H1 (cell line): ENCODE measurements at regions not wholly inside any gene's neighbourhood (a gene's known extent, or its start where the extent isn't known, plus 50 kb on each side); places are given as distances from the start of the nearest gene placed in this dataset.

Experiments
- BRCA1 ChIP-seq: IDR thresholded peaks from 2 replicates; pipeline ENCODE4 v1.6.1; 2012; ENCODE audit warnings: low read depth, low read length, improper control_type of control experiment
- POLR2AphosphoS5 ChIP-seq: IDR thresholded peaks from 2 replicates; pipeline ENCODE4 v1.6.1; 2011; ENCODE audit warnings: low read depth, low read length
- YY1 ChIP-seq: IDR thresholded peaks from 2 replicates; pipeline ENCODE4 v1.6.1; 2011; ENCODE audit warnings: low read depth, mild to moderate bottlenecking, low read length

DNA sequence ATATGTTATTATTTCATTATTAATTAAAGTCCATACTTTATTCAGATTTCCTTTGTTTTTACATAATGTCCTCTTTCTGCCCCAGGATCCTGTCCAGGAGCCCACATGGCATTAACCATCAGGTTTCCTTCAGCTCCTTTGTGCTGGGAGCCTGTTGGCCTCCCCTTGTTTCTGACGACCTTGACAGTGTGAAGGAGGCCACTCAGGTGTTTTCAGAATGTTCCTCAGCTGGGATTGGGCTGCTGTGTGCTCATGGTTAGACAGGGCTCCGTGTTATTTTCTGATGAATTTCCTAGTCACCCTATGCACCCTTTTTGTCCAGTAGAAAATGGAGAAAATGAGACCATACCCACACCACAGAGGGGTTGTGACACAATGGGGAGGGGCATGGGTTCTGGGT is 281.0 kb upstream of the FOXF1 start:
- no peak for TF ChIP-seq YY1
- TF ChIP-seq POLR2AphosphoS5 = no peak
- no peak for TF ChIP-seq BRCA1
